Fibroblast of pulmonary artery (primary cell): ENCODE measurements at regions not wholly inside any gene's neighbourhood (a gene's known extent, or its start where the extent isn't known, plus 50 kb on each side); places are given as distances from the start of the nearest gene placed in this dataset.

Experiments used
- DNase-seq: peaks from one replicate; pipeline ENCODE4 v3.0.0-alpha.2; 2010; ENCODE audit warnings: low read depth
- H3K4me3 ChIP-seq: replicated peaks from 2 replicates; pipeline ENCODE4 v1.5.1; 2011; ENCODE audit warnings: low read depth, mild to moderate bottlenecking, control low read depth, low read length, moderate library complexity
- CTCF ChIP-seq: IDR thresholded peaks from 2 replicates; pipeline ENCODE4 v1.5.1; 2011; ENCODE audit warnings: mild to moderate bottlenecking, control low read depth, low read length, inconsistent platforms; ENCODE audit errors: missing control alignments

- no peak overlapping the region for H3K4me3 ChIP-seq
- TF ChIP-seq CTCF: no peak
- DNase-seq: no peak
These were observed 106.7 kb upstream of the FSHR start for GRCh38 chr2:49260979-49261538.

GRCh38 chr2:49259926-49260325 lies 105.6 kb upstream of the FSHR start:
- no peak for TF ChIP-seq CTCF
- H3K4me3 ChIP-seq: no peak overlapping the region
- peak; percentile 72 for DNase-seq

- peak; percentile 62 for DNase-seq
- H3K4me3 ChIP-seq: no peak overlapping the region
- peak; percentile 41 for TF ChIP-seq CTCF
These were observed 101.2 kb upstream of the FSHR start for GRCh38 chr2:49255409-49255971.

- no peak overlapping the region for H3K4me3 ChIP-seq
- TF ChIP-seq CTCF: no peak
- DNase-seq: no peak
These were observed 100.1 kb upstream of the FSHR start for GRCh38 chr2:49254401-49254800.

GRCh38 chr2:49251766-49252165 lies 97.5 kb upstream of the FSHR start:
- peak; percentile 68 for DNase-seq
- no peak overlapping the region for H3K4me3 ChIP-seq
- TF ChIP-seq CTCF: no peak

GRCh38 chr2:49251251-49251650 lies 96.9 kb upstream of the FSHR start:
- DNase-seq: no peak
- TF ChIP-seq CTCF: no peak
- no peak overlapping the region for H3K4me3 ChIP-seq

GRCh38 chr2:49248506-49248905 lies 94.2 kb upstream of the FSHR start:
- TF ChIP-seq CTCF: no peak
- H3K4me3 ChIP-seq: no peak overlapping the region
- peak; percentile 98 for DNase-seq
